ENCODE measurements at regions not wholly inside any gene's neighbourhood (a gene's known extent, or its start where the extent isn't known, plus 50 kb on each side); places are given as distances from the start of the nearest gene placed in this dataset.

DNA sequence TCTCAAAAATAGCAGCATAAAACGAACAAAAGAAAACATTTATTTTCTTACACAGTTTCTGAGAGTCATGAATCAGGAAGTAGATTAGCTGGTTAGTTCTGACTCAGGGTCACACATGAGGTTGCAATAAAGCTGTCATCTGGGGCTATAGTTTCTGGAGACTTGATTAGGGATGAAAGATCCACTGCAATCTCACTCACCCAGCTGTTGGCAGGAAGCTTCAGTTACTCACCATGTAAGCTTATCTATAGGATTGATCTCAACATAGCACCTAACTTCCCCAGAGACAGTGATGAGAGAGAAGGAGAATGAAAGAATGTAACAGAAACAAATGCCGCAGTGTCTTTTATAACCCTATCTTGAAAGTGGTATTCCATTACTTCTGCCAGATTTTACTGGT is 435.5 kb downstream of the GABRG1 start:
- TF ChIP-seq CTCF (IDR thresholded peaks at IDR 0.05; ENCODE audit: low read depth, low read length, poor library complexity, severe bottlenecking) (no peak), EZH2phosphoT487 (IDR thresholded peaks at IDR 0.05; ENCODE audit: borderline replicate concordance, low read length) (no peak)

Data from DOHH2 (cell line).